Hepatocyte (in vitro differentiated cells): ENCODE measurements at regions not wholly inside any gene's neighbourhood (a gene's known extent, or its start where the extent isn't known, plus 50 kb on each side); places are given as distances from the start of the nearest gene placed in this dataset.

Experiments
- DNase-seq: peaks from one replicate; pipeline ENCODE4 v3.0.0-alpha.2; 2016; ENCODE audit warnings: low spot score
- H2AFZ ChIP-seq: fragments of 200-600 bp; sonication (generic); 2 replicates; pipeline ENCODE4 v1.6.0; 2016; ENCODE audit warnings: antibody characterized with exemption, mild to moderate bottlenecking
- H3K27ac ChIP-seq: fragments of 200-600 bp; sonication (generic); 2 replicates; pipeline ENCODE4 v1.5.1; 2016; ENCODE audit warnings: mild to moderate bottlenecking
- H3K27me3 ChIP-seq: fragments of 200-600 bp; sonication (generic); 2 replicates; pipeline ENCODE4 v1.6.1; 2016
- H3K36me3 ChIP-seq: fragments of 200-600 bp; sonication (generic); replicated peaks from 2 replicates; pipeline ENCODE4 v1.5.1; 2016; ENCODE audit warnings: low read depth; ENCODE audit not compliant: insufficient read depth
- H3K4me1 ChIP-seq: fragments of 200-600 bp; sonication (generic); 2 replicates; pipeline ENCODE4 v1.5.1; 2016; ENCODE audit warnings: mild to moderate bottlenecking, moderate library complexity; ENCODE audit not compliant: insufficient read depth
- H3K4me2 ChIP-seq: fragments of 200-600 bp; sonication (generic); 2 replicates; pipeline ENCODE4 v1.6.0; 2016
- H3K4me3 ChIP-seq: fragments of 200-600 bp; sonication (generic); 2 replicates; pipeline ENCODE4 v1.5.1; 2016; ENCODE audit warnings: mild to moderate bottlenecking
- H3K79me2 ChIP-seq: fragments of 200-600 bp; sonication (generic); 2 replicates; pipeline ENCODE4 v1.6.0; 2017; ENCODE audit warnings: mild to moderate bottlenecking
- H3K9me2 ChIP-seq: fragments of 200-600 bp; sonication (generic); replicated peaks from 2 replicates; pipeline ENCODE4 v1.6.0; 2017; ENCODE audit warnings: mild to moderate bottlenecking; ENCODE audit not compliant: insufficient read depth
- H3K9me3 ChIP-seq: fragments of 200-600 bp; sonication (generic); 2 replicates; pipeline ENCODE4 v1.5.1; 2016; ENCODE audit warnings: low read depth, mild to moderate bottlenecking
- H4K20me1 ChIP-seq: fragments of 200-600 bp; sonication (generic); 2 replicates; pipeline ENCODE4 v1.6.0; 2016; ENCODE audit warnings: mild to moderate bottlenecking; ENCODE audit not compliant: insufficient read depth, poor library complexity, severe bottlenecking
- EZH2 ChIP-seq: fragments of 200-600 bp; sonication (generic); IDR thresholded peaks from 2 replicates; pipeline ENCODE4 v1.6.1; 2016; ENCODE audit warnings: antibody characterized with exemption, mild to moderate bottlenecking, borderline replicate concordance
- EZH2phosphoT487 ChIP-seq: fragments of 200-600 bp; sonication (generic); IDR thresholded peaks from one replicate; pipeline ENCODE4 v1.6.1; 2018; ENCODE audit warnings: antibody characterized with exemption, mild to moderate bottlenecking, low read depth, moderate library complexity; ENCODE audit not compliant: unreplicated experiment, severe bottlenecking
- WGBS: methylation state at CpG from one replicate; pipeline ENCODE4 v1.1.6; 2016; ENCODE audit warnings: low lambda C conversion rate; ENCODE audit errors: missing lambda C conversion rate; 5-methylcytosine and 5-hydroxymethylcytosine counted together
- TF ChIP-seq, protein P1 (sequence below): fragments of 200-600 bp; sonication (generic); IDR thresholded peaks from 2 replicates; pipeline ENCODE4 v1.5.1; 2016; ENCODE audit warnings: antibody characterized with exemption, mild to moderate bottlenecking; ENCODE audit not compliant: poor library complexity

GRCh38 chr3:112746675-112747280 is 99.9 kb downstream of the CD200R1L start:
- no peak overlapping the region for H2AFZ ChIP-seq
- no peak overlapping the region for H3K4me3 ChIP-seq
- no peaks in the 10 kb centered on the region for H3K9me3 ChIP-seq
- WGBS, result 47% methylated on average over 6 of the region's 6 CpGs
- H4K20me1 ChIP-seq, result no peaks in the 10 kb centered on the region
- H3K79me2 ChIP-seq, result no peaks in the 10 kb centered on the region
- no peaks in the 10 kb centered on the region for H3K4me1 ChIP-seq
- TF ChIP-seq, protein P1, sequence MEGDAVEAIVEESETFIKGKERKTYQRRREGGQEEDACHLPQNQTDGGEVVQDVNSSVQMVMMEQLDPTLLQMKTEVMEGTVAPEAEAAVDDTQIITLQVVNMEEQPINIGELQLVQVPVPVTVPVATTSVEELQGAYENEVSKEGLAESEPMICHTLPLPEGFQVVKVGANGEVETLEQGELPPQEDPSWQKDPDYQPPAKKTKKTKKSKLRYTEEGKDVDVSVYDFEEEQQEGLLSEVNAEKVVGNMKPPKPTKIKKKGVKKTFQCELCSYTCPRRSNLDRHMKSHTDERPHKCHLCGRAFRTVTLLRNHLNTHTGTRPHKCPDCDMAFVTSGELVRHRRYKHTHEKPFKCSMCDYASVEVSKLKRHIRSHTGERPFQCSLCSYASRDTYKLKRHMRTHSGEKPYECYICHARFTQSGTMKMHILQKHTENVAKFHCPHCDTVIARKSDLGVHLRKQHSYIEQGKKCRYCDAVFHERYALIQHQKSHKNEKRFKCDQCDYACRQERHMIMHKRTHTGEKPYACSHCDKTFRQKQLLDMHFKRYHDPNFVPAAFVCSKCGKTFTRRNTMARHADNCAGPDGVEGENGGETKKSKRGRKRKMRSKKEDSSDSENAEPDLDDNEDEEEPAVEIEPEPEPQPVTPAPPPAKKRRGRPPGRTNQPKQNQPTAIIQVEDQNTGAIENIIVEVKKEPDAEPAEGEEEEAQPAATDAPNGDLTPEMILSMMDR, result no peak
- TF ChIP-seq EZH2phosphoT487, result no peak
- no peak overlapping the region for H3K4me2 ChIP-seq
- H3K27ac ChIP-seq, result peak overlapping the region; percentile 41
- H3K9me2 ChIP-seq, result no peaks in the 10 kb centered on the region
- H3K36me3 ChIP-seq, result no peaks in the 10 kb centered on the region
- H3K27me3 ChIP-seq, result no peaks in the 10 kb centered on the region
- peak; percentile 21 for DNase-seq

DNA sequence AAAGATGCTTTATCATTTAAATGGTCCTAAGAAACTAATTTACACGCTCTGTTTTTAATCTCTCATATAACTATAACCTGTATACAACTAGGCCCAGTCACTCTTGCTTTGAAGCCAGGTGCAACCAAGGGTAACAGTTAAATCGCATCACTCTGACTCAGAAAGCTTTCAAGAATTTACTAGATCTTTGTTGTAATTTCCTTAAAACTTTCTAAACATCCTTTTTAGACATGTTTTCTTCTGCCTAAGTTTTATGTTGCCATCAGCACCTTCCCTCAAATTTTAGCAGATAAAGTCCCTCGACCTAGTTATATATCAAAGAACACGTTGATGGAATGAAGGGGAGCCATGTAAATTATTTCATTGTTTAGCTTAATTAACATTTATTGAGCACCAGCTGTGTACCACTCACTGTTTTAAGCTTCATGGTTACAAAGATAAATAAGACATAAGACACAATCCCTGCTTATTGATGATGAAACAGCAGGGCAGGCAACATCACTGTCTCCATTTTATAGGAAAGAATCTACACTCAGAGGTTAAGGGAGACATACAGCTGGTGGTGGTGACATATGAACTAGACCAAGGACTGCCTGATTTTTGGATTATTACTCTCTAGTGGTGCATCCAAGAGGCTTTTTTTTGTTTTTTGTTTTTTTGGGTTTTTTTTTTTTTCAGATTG is 101.0 kb downstream of the CD200R1L start:
- no peak overlapping the region for H2AFZ ChIP-seq
- no peak overlapping the region for H3K4me3 ChIP-seq
- H4K20me1 ChIP-seq, result no peaks in the 10 kb centered on the region
- H3K4me2 ChIP-seq, result no peak overlapping the region
- DNase-seq, result no peak
- no peak overlapping the region for H3K27ac ChIP-seq
- H3K79me2 ChIP-seq, result no peaks in the 10 kb centered on the region
- TF ChIP-seq, protein P1, result no peak
- TF ChIP-seq EZH2phosphoT487 (no peak), EZH2 (no peak)
- no peaks in the 10 kb centered on the region for H3K9me3 ChIP-seq
- no peaks in the 10 kb centered on the region for H3K36me3 ChIP-seq
- no peaks in the 10 kb centered on the region for H3K9me2 ChIP-seq
- no peaks in the 10 kb centered on the region for H3K27me3 ChIP-seq
- 89% methylated on average over 4 of the region's 4 CpGs for WGBS
- no peaks in the 10 kb centered on the region for H3K4me1 ChIP-seq

DNA sequence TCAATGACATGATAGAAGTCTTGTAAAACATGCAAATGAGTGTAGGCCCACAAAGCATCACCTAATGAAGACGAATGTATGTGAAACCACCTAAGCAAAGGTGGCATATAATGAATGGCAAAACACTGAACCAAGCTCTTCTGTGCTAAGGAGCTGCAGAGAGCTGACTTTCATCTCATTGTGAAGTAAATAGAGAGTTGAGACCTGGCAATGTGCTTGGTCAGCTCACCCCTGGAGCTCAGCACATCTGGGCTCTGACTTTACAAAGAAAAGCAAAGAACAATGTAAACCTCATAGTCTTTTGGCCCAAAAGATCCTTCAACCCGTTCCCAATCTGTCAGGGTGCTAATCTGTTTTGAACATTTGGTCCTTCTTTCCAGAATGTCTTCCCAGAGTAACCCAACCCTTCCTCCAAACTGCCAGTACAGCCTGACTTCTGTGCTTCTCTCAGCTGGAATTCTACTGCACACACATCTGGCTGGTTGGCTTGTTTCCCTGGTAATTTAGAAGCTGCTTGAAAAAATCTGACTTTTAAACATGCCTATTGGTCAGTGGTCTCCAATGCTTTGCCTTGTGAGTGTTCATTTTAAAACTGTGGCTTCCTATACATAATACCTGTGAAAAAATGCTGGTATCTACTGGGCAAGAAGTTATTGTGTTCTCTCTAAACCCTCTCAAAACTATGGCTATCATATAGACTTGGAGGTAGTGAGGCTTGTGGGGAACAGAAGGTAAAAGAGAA is 101.7 kb downstream of the CD200R1L start:
- no peaks in the 10 kb centered on the region for H3K79me2 ChIP-seq
- H3K4me3 ChIP-seq, result no peak overlapping the region
- H3K27ac ChIP-seq, result no peak overlapping the region
- 76% methylated on average over 2 of the region's 2 CpGs for WGBS
- no peak overlapping the region for H2AFZ ChIP-seq
- no peaks in the 10 kb centered on the region for H3K9me3 ChIP-seq
- H3K36me3 ChIP-seq, result no peaks in the 10 kb centered on the region
- H3K9me2 ChIP-seq, result no peaks in the 10 kb centered on the region
- H4K20me1 ChIP-seq, result no peaks in the 10 kb centered on the region
- H3K27me3 ChIP-seq, result no peaks in the 10 kb centered on the region
- DNase-seq, result no peak
- H3K4me2 ChIP-seq, result no peak overlapping the region
- no peaks in the 10 kb centered on the region for H3K4me1 ChIP-seq
- TF ChIP-seq EZH2 (no peak), EZH2phosphoT487 (no peak)
- TF ChIP-seq, protein P1, result no peak
